D721Med (cell line): ENCODE measurements at regions not wholly inside any gene's neighbourhood (a gene's known extent, or its start where the extent isn't known, plus 50 kb on each side); places are given as distances from the start of the nearest gene placed in this dataset.
"Not testable (repeated sequence)": the region's sequence is repeated elsewhere in the genome, so short reads cannot be mapped to it uniquely, and the experiment has no call there.

Experiments used
- DNase-seq: peaks from one replicate; pipeline ENCODE4 v3.0.0; 2011; ENCODE audit warnings: low spot score; ENCODE audit not compliant: insufficient read length
- FAIRE-seq: peaks from 2 replicates; lab custom pipeline; 2011; peaks lifted over from hg19 to GRCh38; lab: Jason Lieb, UNC
- CTCF ChIP-seq: IDR thresholded peaks from 2 replicates; pipeline ENCODE4 v1.5.1; 2012; ENCODE audit warnings: mild to moderate bottlenecking, control low read depth; ENCODE audit not compliant: insufficient read depth; ENCODE audit errors: missing control alignments

- FAIRE-seq (peak; percentile 44), DNase-seq (no peak)
- no peak for TF ChIP-seq CTCF
Observed at GRCh38 chr6:77095936-77096627, 367.2 kb downstream of the HTR1B start.

GRCh38 chr6:77094821-77095220 lies 368.5 kb downstream of the HTR1B start:
- DNase-seq (no peak), FAIRE-seq (no peak)
- TF ChIP-seq CTCF, result no peak

- DNase-seq (no peak), FAIRE-seq (no peak)
- TF ChIP-seq CTCF, result no peak
Observed at GRCh38 chr6:77092971-77093370, 370.3 kb downstream of the HTR1B start.

GRCh38 chr6:77089776-77090175 lies 373.5 kb downstream of the HTR1B start:
- no peak for TF ChIP-seq CTCF
- FAIRE-seq, result no peak
- DNase-seq, result no peak

- not testable (repeated sequence) for FAIRE-seq, DNase-seq
Observed at GRCh38 chr6:77087794-77088318, 375.4 kb downstream of the HTR1B start.

- no peak for FAIRE-seq
- no peak for TF ChIP-seq CTCF
- DNase-seq, result no peak
Observed at GRCh38 chr6:77074037-77074713, 389.1 kb downstream of the HTR1B start.

- DNase-seq (no peak), FAIRE-seq (no peak)
- no peak for TF ChIP-seq CTCF
Observed at GRCh38 chr6:77073410-77073760, 389.9 kb downstream of the HTR1B start.
